ENCODE measurements at regions not wholly inside any gene's neighbourhood (a gene's known extent, or its start where the extent isn't known, plus 50 kb on each side); places are given as distances from the start of the nearest gene placed in this dataset.
"Not testable (repeated sequence)": the region's sequence is repeated elsewhere in the genome, so short reads cannot be mapped to it uniquely, and the experiment has no call there.

- no peaks in the 10 kb centered on the region for H3K36me3 ChIP-seq (ENCODE audit: control insufficient read depth, insufficient read depth, low read length)
- H3K9ac ChIP-seq (ENCODE audit: low read depth, low read length) = no peak overlapping the region
- no peaks in the 10 kb centered on the region for H3K27me3 ChIP-seq (ENCODE audit: control insufficient read depth, insufficient read depth, low read length)
- no peak overlapping the region for H3K4me3 ChIP-seq (ENCODE audit: low read depth, low read length)
- H3K4me1 ChIP-seq (ENCODE audit: control insufficient read depth, insufficient read depth, low read length) = no peaks in the 10 kb centered on the region
- no peak overlapping the region for H3K27ac ChIP-seq (ENCODE audit: low read depth, low read length)
- H3K9me3 ChIP-seq (ENCODE audit: control insufficient read depth, insufficient read depth, low read length) = no peaks in the 10 kb centered on the region
These were observed 53.7 kb upstream of the PELI2 start for GRCh38 chr14:56064513-56064912.

DNA sequence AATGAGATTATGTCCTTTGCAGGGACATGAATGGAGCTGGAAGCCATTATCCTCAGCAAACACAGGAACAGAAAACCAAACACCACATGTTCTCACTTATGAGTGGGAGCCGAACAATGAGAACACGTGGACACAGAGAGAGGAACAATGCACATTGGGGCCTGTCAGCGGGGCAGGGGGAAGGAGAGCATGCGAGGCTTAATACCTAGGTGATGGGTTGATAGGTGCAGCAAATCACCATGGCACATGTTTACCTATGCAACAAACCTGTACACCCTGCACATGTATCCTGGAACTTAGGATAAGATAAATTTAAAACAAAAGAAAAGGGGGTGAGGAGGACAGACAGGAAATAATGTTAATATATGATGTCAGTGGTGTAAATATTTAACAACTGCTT is 53.0 kb upstream of the PELI2 start:
- not testable (repeated sequence) for H3K9ac ChIP-seq (ENCODE audit: low read depth, low read length); H3K9me3 ChIP-seq (ENCODE audit: control insufficient read depth, insufficient read depth, low read length); H3K27ac ChIP-seq (ENCODE audit: low read depth, low read length); H3K27me3 ChIP-seq (ENCODE audit: control insufficient read depth, insufficient read depth, low read length); H3K36me3 ChIP-seq (ENCODE audit: control insufficient read depth, insufficient read depth, low read length); H3K4me1 ChIP-seq (ENCODE audit: control insufficient read depth, insufficient read depth, low read length); H3K4me3 ChIP-seq (ENCODE audit: low read depth, low read length)

DNA sequence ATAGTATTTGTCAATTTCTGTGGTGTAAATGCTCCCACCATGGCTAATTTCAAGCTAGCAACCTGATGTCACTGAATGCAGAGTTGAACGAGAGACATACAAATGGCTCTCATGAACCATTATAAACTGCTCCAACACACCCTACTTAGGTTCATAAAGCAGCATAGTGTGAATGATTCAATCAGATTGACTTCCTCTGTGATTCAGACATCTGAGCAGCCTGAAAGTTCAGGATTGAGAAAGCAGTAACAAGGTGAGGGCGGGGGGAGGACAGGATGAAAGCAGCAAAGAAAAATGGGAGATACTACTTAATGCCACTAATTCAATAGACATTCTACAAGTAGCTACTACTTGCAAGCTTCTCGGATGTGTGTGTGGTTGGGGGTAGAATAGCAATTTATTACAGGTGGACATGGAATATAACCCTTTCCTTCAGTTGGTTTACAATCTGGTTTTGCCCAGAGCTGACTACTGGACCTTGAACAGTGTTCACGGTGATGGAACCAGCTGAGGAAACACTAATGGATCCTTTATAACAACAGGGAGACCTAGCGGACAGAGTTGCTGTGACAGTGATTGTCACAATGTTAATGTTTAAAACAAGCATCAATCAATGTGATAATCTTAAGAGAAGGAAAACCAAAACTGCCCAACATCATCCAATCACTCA is 52.5 kb upstream of the PELI2 start:
- Histone ChIP-seq H3K9me3 (ENCODE audit: control insufficient read depth, insufficient read depth, low read length) (no peaks in the 10 kb centered on the region), H3K36me3 (ENCODE audit: control insufficient read depth, insufficient read depth, low read length) (no peaks in the 10 kb centered on the region), H3K4me3 (ENCODE audit: low read depth, low read length) (no peak overlapping the region), H3K27ac (ENCODE audit: low read depth, low read length) (no peak overlapping the region), H3K9ac (ENCODE audit: low read depth, low read length) (no peak overlapping the region), H3K27me3 (ENCODE audit: control insufficient read depth, insufficient read depth, low read length) (no peaks in the 10 kb centered on the region), H3K4me1 (ENCODE audit: control insufficient read depth, insufficient read depth, low read length) (no peaks in the 10 kb centered on the region)
